Small intestine (tissue), 7 donors: ENCODE measurements at regions not wholly inside any gene's neighbourhood (a gene's known extent, or its start where the extent isn't known, plus 50 kb on each side); places are given as distances from the start of the nearest gene placed in this dataset.
A peak's percentile ranks its signal among the peaks of the same experiment; 100 is the strongest.

Experiments
- DNase-seq, 2 donors: peaks; one replicate each; pipeline versions ENCODE4 v3.0.0 to v3.0.0-alpha.2; 2013
- FAIRE-seq: peaks from 2 replicates; lab custom pipeline; 2012; peaks lifted over from hg19 to GRCh38; lab: Jason Lieb, UNC
- H3K27ac ChIP-seq, 3 donors: one replicate each; pipeline ENCODE4 v1.5.1; 2013; ENCODE audit warnings: low read length in 2 of 3, mild to moderate bottlenecking in 2 of 3, control low read depth in 1 of 3, inconsistent platforms in 1 of 3, low read depth in 1 of 3, moderate library complexity in 1 of 3
- H3K27me3 ChIP-seq, 3 donors: one replicate each; pipeline ENCODE4 v1.6.1; 2013; ENCODE audit warnings: low read length in 3 of 3, inconsistent platforms in 1 of 3; ENCODE audit not compliant: control insufficient read depth in 3 of 3, insufficient read depth in 3 of 3
- H3K36me3 ChIP-seq, 3 donors: one replicate each; pipeline ENCODE4 v1.6.1; 2013; ENCODE audit warnings: low read length in 3 of 3, inconsistent platforms in 1 of 3, low read depth in 1 of 3, mild to moderate bottlenecking in 1 of 3, moderate library complexity in 1 of 3; ENCODE audit not compliant: control insufficient read depth in 3 of 3, insufficient read depth in 2 of 3
- H3K4me1 ChIP-seq, 3 donors: one replicate each; pipeline ENCODE4 v1.6.1; 2013; ENCODE audit warnings: low read length in 2 of 3, inconsistent platforms in 1 of 3, low read depth in 1 of 3, mild to moderate bottlenecking in 1 of 3, moderate library complexity in 1 of 3; ENCODE audit not compliant: control insufficient read depth in 3 of 3, insufficient read depth in 2 of 3
- H3K4me3 ChIP-seq, 3 donors: one replicate each; pipeline ENCODE4 v1.5.1; 2013; ENCODE audit warnings: low read length in 3 of 3, control low read depth in 1 of 3, inconsistent platforms in 1 of 3, low read depth in 1 of 3, mild to moderate bottlenecking in 1 of 3, moderate library complexity in 1 of 3
- H3K9me3 ChIP-seq, 2 donors: one replicate each; pipeline ENCODE4 v1.6.1; 2013; ENCODE audit warnings: low read depth in 1 of 2, low read length in 1 of 2; ENCODE audit not compliant: control insufficient read depth in 2 of 2, insufficient read depth in 1 of 2
- WGBS, 3 donors: extraction: QIAGEN DNeasy Blood & Tissue Kit; methylation state at CpG; one replicate each; pipeline ENCODE4 v1.1.7; 2013; 5-methylcytosine and 5-hydroxymethylcytosine counted together
- donor health status: healthy with polysubstance abuse.
- donor health status: control.
- donor health status: control.
- donor health status: Bipolar disorder and iron deficiency.
- donor health status: healthy.

DNA sequence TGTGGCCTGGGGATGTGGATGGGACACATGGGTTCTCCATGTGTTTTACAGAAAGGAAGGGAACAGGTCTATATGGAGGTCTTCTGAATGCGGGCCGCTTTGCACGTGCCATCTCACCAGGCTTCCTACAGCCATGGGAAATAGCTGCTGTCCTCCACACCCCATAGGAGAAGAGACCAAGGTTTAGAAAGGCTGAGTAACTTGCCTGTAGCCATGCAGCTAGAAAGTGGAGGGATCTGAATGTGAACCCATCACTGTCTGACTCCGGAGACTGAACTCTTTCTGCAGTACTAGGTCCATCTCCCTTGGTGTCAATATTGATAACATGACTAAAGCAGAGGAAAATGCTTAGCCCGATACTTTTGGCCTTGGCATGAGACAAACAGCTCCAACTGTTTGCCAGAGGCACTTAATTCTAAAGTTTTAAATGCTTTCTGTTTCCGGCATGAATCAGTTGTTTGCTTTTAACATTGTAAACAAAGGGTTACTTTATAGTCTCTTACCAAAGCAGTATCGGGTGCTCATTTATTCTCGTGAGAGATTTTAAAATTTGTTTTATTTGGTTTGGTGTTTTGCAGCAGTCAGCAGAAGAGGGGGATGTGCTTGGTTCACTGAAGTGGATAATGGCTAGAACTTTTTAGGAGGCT is 64.8 kb upstream of the LOXL4 start:
- no peak overlapping the region for H3K4me3 ChIP-seq
- H3K36me3 ChIP-seq = no peaks in the 10 kb centered on the region
- no peak overlapping the region for H3K27ac ChIP-seq
- peaks cover 0 to 9% of the 10 kb centered on the region in 2 donors for H3K9me3 ChIP-seq
- DNase-seq (no peak), FAIRE-seq (no peak)
- no peaks in the 10 kb centered on the region for H3K4me1 ChIP-seq
- H3K27me3 ChIP-seq = peaks cover 0 to 22% (median 0%) of the 10 kb centered on the region in 3 donors
- 51 to 57% (median 53%) methylated on average over 8 of the region's 8 CpGs for WGBS, 3 donors

GRCh38 chr10:98331885-98332284 is 63.9 kb upstream of the LOXL4 start:
- H3K4me3 ChIP-seq = no peak overlapping the region
- no peak for FAIRE-seq
- peaks cover 0 to 26% (median 0%) of the 10 kb centered on the region in 3 donors for H3K27me3 ChIP-seq
- H3K27ac ChIP-seq = no peak overlapping the region
- H3K4me1 ChIP-seq = no peaks in the 10 kb centered on the region
- DNase-seq = no peak
- H3K36me3 ChIP-seq = no peaks in the 10 kb centered on the region
- WGBS, 3 donors = 50 to 60% (median 56%) methylated on average over 6 of the region's 6 CpGs
- peaks cover 0 to 9% of the 10 kb centered on the region in 2 donors for H3K9me3 ChIP-seq

- H3K27me3 ChIP-seq = peaks cover 0 to 33% (median 0%) of the 10 kb centered on the region in 3 donors
- H3K9me3 ChIP-seq = peaks cover 0 to 9% of the 10 kb centered on the region in 2 donors
- DNase-seq (no peak), FAIRE-seq (no peak)
- no peaks in the 10 kb centered on the region for H3K4me1 ChIP-seq
- no peaks in the 10 kb centered on the region for H3K36me3 ChIP-seq
- 77 to 81% (median 80%) methylated on average over 7 of the region's 7 CpGs for WGBS, 3 donors
- H3K27ac ChIP-seq = no peak overlapping the region
- no peak overlapping the region for H3K4me3 ChIP-seq
Measured at GRCh38 chr10:98330987-98331386, 63.0 kb upstream of the LOXL4 start.

DNA sequence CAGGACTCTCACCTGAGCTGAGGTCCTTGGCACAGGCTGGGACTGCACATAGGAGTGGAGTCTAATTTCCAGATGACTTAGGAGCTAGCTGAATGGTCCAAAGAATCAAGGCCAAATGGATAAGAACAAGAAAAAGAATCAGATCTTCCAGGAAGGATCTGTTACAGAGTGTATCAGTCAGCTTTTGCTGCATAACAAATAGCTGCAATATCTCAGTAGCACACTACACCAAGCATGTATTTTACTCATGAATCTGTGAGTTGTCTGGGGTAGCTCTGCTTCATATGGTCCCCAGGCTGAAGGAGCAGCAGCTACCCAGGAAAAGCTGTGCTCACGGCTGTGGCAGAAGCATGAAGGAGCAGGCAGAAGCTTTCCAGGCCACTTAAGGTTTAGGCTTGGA is 60.6 kb upstream of the LOXL4 start:
- no peak for DNase-seq
- WGBS, 3 donors = 93 to 98% (median 95%) methylated on average over 1 of the region's 1 CpG
- Histone ChIP-seq H3K9me3 (peaks cover 0 to 12% of the 10 kb centered on the region in 2 donors), H3K4me1 (no peaks in the 10 kb centered on the region), H3K27me3 (peaks cover 0 to 37% (median 0%) of the 10 kb centered on the region in 3 donors), H3K4me3 (no peak overlapping the region), H3K27ac (no peak overlapping the region), H3K36me3 (no peaks in the 10 kb centered on the region)
- no peak for FAIRE-seq

DNA sequence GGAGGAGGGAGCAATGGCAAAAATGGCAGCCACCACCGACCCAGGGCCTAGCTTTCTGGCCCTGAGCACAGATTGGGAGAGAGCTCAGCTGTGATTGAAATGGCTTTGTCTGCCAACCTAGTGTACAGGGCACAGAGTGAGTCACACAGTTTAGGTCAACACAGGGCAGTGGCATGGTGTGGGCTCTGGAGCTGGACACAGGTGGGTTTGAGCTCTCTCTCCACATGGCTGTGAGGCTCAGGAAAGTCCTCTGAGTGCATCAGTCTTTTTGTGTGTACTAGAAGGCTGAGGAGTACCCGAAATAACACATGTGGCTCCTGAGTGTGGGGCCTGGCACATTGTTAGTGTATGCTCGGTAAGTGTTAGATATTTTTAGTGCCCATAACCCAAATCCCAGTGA is 60.2 kb upstream of the LOXL4 start:
- Histone ChIP-seq H3K27me3 (peaks cover 0 to 37% (median 0%) of the 10 kb centered on the region in 3 donors), H3K4me1 (peaks cover 0 to 3% (median 0%) of the 10 kb centered on the region in 3 donors), H3K9me3 (peaks cover 0 to 12% of the 10 kb centered on the region in 2 donors), H3K4me3 (no peak overlapping the region), H3K36me3 (no peaks in the 10 kb centered on the region), H3K27ac (no peak overlapping the region)
- FAIRE-seq (no peak), DNase-seq (no peak)
- 74 to 91% (median 86%) methylated on average over 3 of the region's 3 CpGs for WGBS, 3 donors

- Histone ChIP-seq H3K36me3 (no peaks in the 10 kb centered on the region), H3K4me3 (no peak overlapping the region), H3K27ac (no peak overlapping the region), H3K27me3 (peaks cover 0 to 31% (median 0%) of the 10 kb centered on the region in 3 donors), H3K4me1 (peaks cover 0 to 3% (median 0%) of the 10 kb centered on the region in 3 donors), H3K9me3 (peaks cover 0 to 12% of the 10 kb centered on the region in 2 donors)
- FAIRE-seq (no peak), DNase-seq (no peak)
- 23 to 50% (median 44%) methylated on average over 15 of the region's 15 CpGs for WGBS, 3 donors
Measured at GRCh38 chr10:98326621-98327027, 58.6 kb upstream of the LOXL4 start.

GRCh38 chr10:98323221-98324164 is 55.5 kb upstream of the LOXL4 start:
- H3K27me3 ChIP-seq = peaks cover 0 to 43% (median 0%) of the 10 kb centered on the region in 3 donors
- no peak overlapping the region for H3K27ac ChIP-seq
- DNase-seq (peak; percentile 11 to 52), FAIRE-seq (no peak)
- peaks cover 0 to 6% of the 10 kb centered on the region in 2 donors for H3K9me3 ChIP-seq
- H3K4me1 ChIP-seq = peaks cover 0 to 3% (median 0%) of the 10 kb centered on the region in 3 donors
- 37 to 65% (median 39%) methylated on average over 4 of the region's 4 CpGs for WGBS, 3 donors
- no peak overlapping the region for H3K4me3 ChIP-seq
- no peaks in the 10 kb centered on the region for H3K36me3 ChIP-seq

GRCh38 chr10:98321186-98321780 is 53.3 kb upstream of the LOXL4 start:
- DNase-seq (no peak), FAIRE-seq (no peak)
- Histone ChIP-seq H3K4me1 (peaks cover 0 to 3% (median 0%) of the 10 kb centered on the region in 3 donors), H3K27me3 (peaks cover 0 to 25% (median 0%) of the 10 kb centered on the region in 3 donors), H3K27ac (no peak overlapping the region), H3K4me3 (no peak overlapping the region), H3K36me3 (no peaks in the 10 kb centered on the region), H3K9me3 (peaks cover 0 to 3% of the 10 kb centered on the region in 2 donors)
- 85 to 88% (median 88%) methylated on average over 18 of the region's 18 CpGs for WGBS, 3 donors
